ENCODE measurements at regions not wholly inside any gene's neighbourhood (a gene's known extent, or its start where the extent isn't known, plus 50 kb on each side); places are given as distances from the start of the nearest gene placed in this dataset.
"Not testable (repeated sequence)": the region's sequence is repeated elsewhere in the genome, so short reads cannot be mapped to it uniquely, and the experiment has no call there.

GRCh38 chr18:1732143-1732542 is 827.5 kb downstream of the ADCYAP1 start:
- TF ChIP-seq JUND (IDR thresholded peaks at IDR 0.05; ENCODE audit: low read depth) = no peak
- DNase-seq (ENCODE audit: low read depth in 1 of 2, low spot score in 1 of 2) = no peak
- in situ Hi-C loops (cut with HindIII; ENCODE audit: low pct_unique_long_range_greater_than_20kb, low sequenced_read_pairs) = no loop called here

- in situ Hi-C loops (cut with HindIII; ENCODE audit: low pct_unique_long_range_greater_than_20kb, low sequenced_read_pairs) = no loop called here
- TF ChIP-seq JUND (IDR thresholded peaks at IDR 0.05; ENCODE audit: low read depth) = no peak
- no peak for DNase-seq (ENCODE audit: low read depth in 1 of 2, low spot score in 1 of 2)
Observed at GRCh38 chr18:1746131-1746530, 825.2 kb downstream of the METTL4 start.

- peak in 1 of 2 experiments; percentile 2 for DNase-seq (ENCODE audit: low read depth in 1 of 2, low spot score in 1 of 2)
- in situ Hi-C loops (cut with HindIII; ENCODE audit: low pct_unique_long_range_greater_than_20kb, low sequenced_read_pairs) = no loop called here
- TF ChIP-seq JUND (IDR thresholded peaks at IDR 0.05; ENCODE audit: low read depth) = no peak
Observed at GRCh38 chr18:1751249-1751648, 820.1 kb downstream of the METTL4 start.

- in situ Hi-C loops (cut with HindIII; ENCODE audit: low pct_unique_long_range_greater_than_20kb, low sequenced_read_pairs) = no loop called here
- DNase-seq (ENCODE audit: low read depth in 1 of 2, low spot score in 1 of 2) = no peak
- no peak for TF ChIP-seq JUND (IDR thresholded peaks at IDR 0.05; ENCODE audit: low read depth)
Observed at GRCh38 chr18:1760901-1761300, 810.4 kb downstream of the METTL4 start.

GRCh38 chr18:1774261-1774660 is 797.0 kb downstream of the METTL4 start:
- in situ Hi-C loops (cut with HindIII; ENCODE audit: low pct_unique_long_range_greater_than_20kb, low sequenced_read_pairs) = no loop called here
- DNase-seq (ENCODE audit: low read depth in 1 of 2, low spot score in 1 of 2) = no peak
- TF ChIP-seq JUND (IDR thresholded peaks at IDR 0.05; ENCODE audit: low read depth) = no peak

GRCh38 chr18:1777843-1778242 is 793.5 kb downstream of the METTL4 start:
- DNase-seq (ENCODE audit: low read depth in 1 of 2, low spot score in 1 of 2) = no peak
- no peak for TF ChIP-seq JUND (IDR thresholded peaks at IDR 0.05; ENCODE audit: low read depth)
- in situ Hi-C loops (cut with HindIII; ENCODE audit: low pct_unique_long_range_greater_than_20kb, low sequenced_read_pairs) = no loop called here

GRCh38 chr18:1778496-1779178 is 792.7 kb downstream of the METTL4 start:
- TF ChIP-seq JUND (IDR thresholded peaks at IDR 0.05; ENCODE audit: low read depth) = no peak
- in situ Hi-C loops (cut with HindIII; ENCODE audit: low pct_unique_long_range_greater_than_20kb, low sequenced_read_pairs) = no loop called here

GRCh38 chr18:1779587-1779986 is 791.7 kb downstream of the METTL4 start:
- no peak for DNase-seq (ENCODE audit: low read depth in 1 of 2, low spot score in 1 of 2)
- in situ Hi-C loops (cut with HindIII; ENCODE audit: low pct_unique_long_range_greater_than_20kb, low sequenced_read_pairs) = no loop called here
- TF ChIP-seq JUND (IDR thresholded peaks at IDR 0.05; ENCODE audit: low read depth) = no peak

More at GRCh38 chr18:1778496-1779178, 792.7 kb downstream of the METTL4 start:
- DNase-seq (ENCODE audit: low read depth in 1 of 2, low spot score in 1 of 2) = no peak

GRCh38 chr18:1784113-1784512 is 787.2 kb downstream of the METTL4 start:
- no peak for TF ChIP-seq JUND (IDR thresholded peaks at IDR 0.05; ENCODE audit: low read depth)
- no peak for DNase-seq (ENCODE audit: low read depth in 1 of 2, low spot score in 1 of 2)
- in situ Hi-C loops (cut with HindIII; ENCODE audit: low pct_unique_long_range_greater_than_20kb, low sequenced_read_pairs) = no loop called here

GRCh38 chr18:1785980-1786379 is 785.3 kb downstream of the METTL4 start:
- DNase-seq (ENCODE audit: low read depth in 1 of 2, low spot score in 1 of 2); in situ Hi-C loops (cut with HindIII; ENCODE audit: low pct_unique_long_range_greater_than_20kb, low sequenced_read_pairs): not testable (repeated sequence)

GRCh38 chr18:1796636-1797035 is 774.7 kb downstream of the METTL4 start:
- TF ChIP-seq JUND (IDR thresholded peaks at IDR 0.05; ENCODE audit: low read depth) = no peak
- DNase-seq (ENCODE audit: low read depth in 1 of 2, low spot score in 1 of 2) = no peak
- in situ Hi-C loops (cut with HindIII; ENCODE audit: low pct_unique_long_range_greater_than_20kb, low sequenced_read_pairs) = no loop called here

GRCh38 chr18:1797235-1797634 is 774.1 kb downstream of the METTL4 start:
- in situ Hi-C loops (cut with HindIII; ENCODE audit: low pct_unique_long_range_greater_than_20kb, low sequenced_read_pairs) = no loop called here
- no peak for DNase-seq (ENCODE audit: low read depth in 1 of 2, low spot score in 1 of 2)
- TF ChIP-seq JUND (IDR thresholded peaks at IDR 0.05; ENCODE audit: low read depth) = no peak

- no peak for DNase-seq (ENCODE audit: low read depth in 1 of 2, low spot score in 1 of 2)
- TF ChIP-seq JUND (IDR thresholded peaks at IDR 0.05; ENCODE audit: low read depth) = no peak
- in situ Hi-C loops (cut with HindIII; ENCODE audit: low pct_unique_long_range_greater_than_20kb, low sequenced_read_pairs) = no loop called here
Observed at GRCh38 chr18:1805521-1805920, 765.8 kb downstream of the METTL4 start.
